Smooth muscle cell (in vitro differentiated cells): ENCODE measurements at regions not wholly inside any gene's neighbourhood (a gene's known extent, or its start where the extent isn't known, plus 50 kb on each side); places are given as distances from the start of the nearest gene placed in this dataset.

Experiments
- DNase-seq: peaks from one replicate; lab custom pipeline; 2025; ENCODE audit not compliant: unreplicated experiment; lab: John Stamatoyannopoulos, UW
- H2AFZ ChIP-seq: fragments of 200-600 bp; sonication (generic); 2 replicates; pipeline ENCODE4 v1.6.0; 2016; ENCODE audit warnings: antibody characterized with exemption, low read depth, mild to moderate bottlenecking
- H3F3A ChIP-seq: fragments of 200-600 bp; sonication (generic); 2 replicates; pipeline ENCODE4 v1.6.0; 2017; ENCODE audit warnings: antibody characterized with exemption, low read depth
- H3K27ac ChIP-seq: fragments of 200-600 bp; sonication (generic); 2 replicates; pipeline ENCODE4 v1.5.1; 2016; ENCODE audit warnings: low read depth, mild to moderate bottlenecking
- H3K27me3 ChIP-seq: fragments of 200-600 bp; sonication (generic); 2 replicates; pipeline ENCODE4 v1.6.1; 2016; ENCODE audit warnings: low read depth, mild to moderate bottlenecking
- H3K36me3 ChIP-seq: fragments of 200-600 bp; sonication (generic); 2 replicates; pipeline ENCODE4 v1.5.1; 2016; ENCODE audit warnings: low read depth
- H3K4me1 ChIP-seq: fragments of 200-600 bp; sonication (generic); 2 replicates; pipeline ENCODE4 v1.5.1; 2016; ENCODE audit warnings: low read depth
- H3K4me2 ChIP-seq: fragments of 200-600 bp; sonication (generic); 2 replicates; pipeline ENCODE4 v1.6.0; 2016; ENCODE audit warnings: mild to moderate bottlenecking
- H3K4me3 ChIP-seq: fragments of 200-600 bp; sonication (generic); 2 replicates; pipeline ENCODE4 v1.5.1; 2016; ENCODE audit warnings: mild to moderate bottlenecking
- H3K79me2 ChIP-seq: fragments of 200-600 bp; sonication (generic); 2 replicates; pipeline ENCODE4 v1.6.0; 2016; ENCODE audit warnings: low read depth, mild to moderate bottlenecking
- H3K9ac ChIP-seq: fragments of 200-600 bp; sonication (generic); 2 replicates; pipeline ENCODE4 v1.6.0; 2016; ENCODE audit warnings: low read depth
- H3K9me3 ChIP-seq: fragments of 200-600 bp; sonication (generic); replicated peaks from 2 replicates; pipeline ENCODE4 v1.5.1; 2016; ENCODE audit warnings: low read depth
- H4K20me1 ChIP-seq: fragments of 200-600 bp; sonication (generic); 2 replicates; pipeline ENCODE4 v1.6.0; 2016; ENCODE audit warnings: low read depth
- CTCF ChIP-seq: fragments of 200-600 bp; sonication (generic); IDR thresholded peaks from 2 replicates; pipeline ENCODE4 v1.5.1; 2017; ENCODE audit warnings: borderline replicate concordance, mild to moderate bottlenecking, antibody characterized with exemption; ENCODE audit not compliant: insufficient read depth, poor library complexity, severe bottlenecking
- WGBS: methylation state at CpG from one replicate; pipeline ENCODE4 v1.1.7; 2016; ENCODE audit warnings: low lambda C conversion rate; 5-methylcytosine and 5-hydroxymethylcytosine counted together

GRCh38 chr10:121081306-121081705, 230.1 kb downstream of the WDR11 start:
- H2AFZ ChIP-seq, result no peak overlapping the region
- no peak overlapping the region for H3K4me2 ChIP-seq
- peaks cover 9% of the 10 kb centered on the region for H3K4me1 ChIP-seq
- no peak overlapping the region for H3K4me3 ChIP-seq
- H3K9me3 ChIP-seq, result no peaks in the 10 kb centered on the region
- H3K9ac ChIP-seq, result no peak overlapping the region
- H3K27ac ChIP-seq, result no peak overlapping the region
- H4K20me1 ChIP-seq, result no peaks in the 10 kb centered on the region
- no peaks in the 10 kb centered on the region for H3K27me3 ChIP-seq
- H3K79me2 ChIP-seq, result no peaks in the 10 kb centered on the region
- peaks cover 32% of the 10 kb centered on the region for H3F3A ChIP-seq
- no peak for TF ChIP-seq CTCF
- 68% methylated on average over 3 of the region's 3 CpGs for WGBS
- no peak for DNase-seq
- H3K36me3 ChIP-seq, result no peaks in the 10 kb centered on the region

DNA sequence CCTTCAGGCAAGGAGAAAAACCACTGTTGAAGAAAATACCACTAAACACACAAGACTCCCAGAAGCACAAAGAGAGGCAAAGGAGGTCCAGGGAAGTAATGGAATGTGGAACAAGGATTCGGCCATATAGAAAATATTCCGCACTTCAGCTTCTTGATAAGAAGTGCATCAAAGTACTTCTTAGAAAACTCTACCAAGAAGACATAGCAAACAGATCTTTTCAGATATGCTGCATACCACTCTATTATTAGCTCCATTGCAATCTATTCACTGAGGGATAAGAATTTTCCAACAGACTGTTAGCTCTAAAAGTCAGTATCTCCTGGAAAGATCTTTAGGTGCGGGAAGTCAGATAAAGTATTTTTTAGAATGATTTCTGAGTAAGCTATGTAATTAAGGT, 231.8 kb downstream of the WDR11 start:
- H3K9ac ChIP-seq, result no peak overlapping the region
- no peaks in the 10 kb centered on the region for H3K79me2 ChIP-seq
- H3K27ac ChIP-seq, result no peak overlapping the region
- H3K4me3 ChIP-seq, result no peak overlapping the region
- WGBS, result 63% methylated on average over 3 of the region's 3 CpGs
- no peak for DNase-seq
- H4K20me1 ChIP-seq, result no peaks in the 10 kb centered on the region
- no peak overlapping the region for H3K4me2 ChIP-seq
- no peaks in the 10 kb centered on the region for H3K27me3 ChIP-seq
- peaks cover 27% of the 10 kb centered on the region for H3F3A ChIP-seq
- no peak overlapping the region for H2AFZ ChIP-seq
- no peak for TF ChIP-seq CTCF
- peaks cover 9% of the 10 kb centered on the region for H3K4me1 ChIP-seq
- H3K9me3 ChIP-seq, result no peaks in the 10 kb centered on the region
- H3K36me3 ChIP-seq, result no peaks in the 10 kb centered on the region

- no peak for TF ChIP-seq CTCF
- no peak for DNase-seq
- no peaks in the 10 kb centered on the region for H3K36me3 ChIP-seq
- no peaks in the 10 kb centered on the region for H3K27me3 ChIP-seq
- no peak overlapping the region for H3K27ac ChIP-seq
- H3K4me1 ChIP-seq, result peaks cover 9% of the 10 kb centered on the region
- no peaks in the 10 kb centered on the region for H3K79me2 ChIP-seq
- no peak overlapping the region for H2AFZ ChIP-seq
- H3K9ac ChIP-seq, result no peak overlapping the region
- H3F3A ChIP-seq, result peaks cover 23% of the 10 kb centered on the region
- WGBS, result 76% methylated on average over 8 of the region's 8 CpGs
- no peaks in the 10 kb centered on the region for H3K9me3 ChIP-seq
- H3K4me2 ChIP-seq, result no peak overlapping the region
- no peak overlapping the region for H3K4me3 ChIP-seq
- no peaks in the 10 kb centered on the region for H4K20me1 ChIP-seq
Observed at GRCh38 chr10:121084016-121084674, 233.0 kb downstream of the WDR11 start.

GRCh38 chr10:121084675-121085070, 233.5 kb downstream of the WDR11 start:
- no peaks in the 10 kb centered on the region for H3K36me3 ChIP-seq
- no peaks in the 10 kb centered on the region for H4K20me1 ChIP-seq
- H3K79me2 ChIP-seq, result no peaks in the 10 kb centered on the region
- WGBS, result 94% methylated on average over 7 of the region's 7 CpGs
- H3K27me3 ChIP-seq, result no peaks in the 10 kb centered on the region
- H2AFZ ChIP-seq, result no peak overlapping the region
- no peak overlapping the region for H3K4me2 ChIP-seq
- no peak overlapping the region for H3K9ac ChIP-seq
- peaks cover 9% of the 10 kb centered on the region for H3K4me1 ChIP-seq
- no peak for DNase-seq
- no peak for TF ChIP-seq CTCF
- no peak overlapping the region for H3K4me3 ChIP-seq
- H3F3A ChIP-seq, result peaks cover 18% of the 10 kb centered on the region
- H3K9me3 ChIP-seq, result no peaks in the 10 kb centered on the region
- H3K27ac ChIP-seq, result no peak overlapping the region
